Right forelimb (tissue), 1 donor: ENCODE measurements at regions not wholly inside any gene's neighbourhood (a gene's known extent, or its start where the extent isn't known, plus 50 kb on each side); places are given as distances from the start of the nearest gene placed in this dataset.
"Not testable (repeated sequence)": the region's sequence is repeated elsewhere in the genome, so short reads cannot be mapped to it uniquely, and the experiment has no call there.

Experiments used
- DNase-seq: peaks from one replicate; pipeline ENCODE4 v3.0.0-alpha.2; 2018

DNA sequence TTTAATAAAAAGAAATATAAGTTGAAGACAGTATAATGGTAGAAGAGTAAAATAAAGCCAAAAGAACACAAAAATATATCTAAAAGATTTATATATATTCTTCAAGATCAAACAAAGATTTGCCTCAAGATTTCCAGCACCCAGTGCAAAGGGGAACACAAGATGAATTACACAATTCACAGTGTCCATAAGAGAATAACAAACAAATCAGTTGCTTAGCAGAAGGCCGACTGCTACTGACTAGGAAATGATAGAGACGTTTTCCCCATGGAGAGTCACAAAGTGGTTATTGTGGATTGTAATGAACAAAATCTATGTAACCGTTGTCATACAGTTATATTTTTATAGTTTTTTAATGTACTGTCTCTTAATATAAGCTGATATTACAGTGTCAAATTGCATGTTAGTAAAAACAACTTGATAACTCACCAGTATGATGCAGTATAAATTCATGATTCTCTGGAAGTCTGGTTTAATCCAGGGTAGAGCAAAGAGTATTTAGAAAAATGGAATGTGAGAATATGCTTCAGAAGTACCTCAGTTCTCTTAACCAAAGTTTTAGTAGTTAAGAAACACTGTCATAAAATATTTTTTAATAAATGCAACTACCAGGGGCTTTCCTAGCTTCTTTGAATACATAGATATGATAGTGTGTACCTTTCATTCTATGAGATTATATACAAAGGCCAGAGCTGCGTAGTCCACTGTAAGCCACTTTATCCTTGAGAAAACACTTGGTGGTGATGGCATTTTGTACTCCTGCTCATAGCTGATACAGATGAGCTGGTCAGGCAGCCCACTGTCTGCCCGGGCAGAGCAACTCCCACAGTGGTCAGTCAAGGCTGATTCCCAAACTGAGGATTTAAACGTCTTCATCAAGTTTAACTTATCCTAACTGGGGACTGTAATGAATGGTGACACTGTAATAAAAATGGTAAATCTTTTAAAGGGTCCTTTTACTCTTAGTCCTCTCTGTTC, 180.5 kb upstream of the DTNA start:
- no peak for DNase-seq

DNA sequence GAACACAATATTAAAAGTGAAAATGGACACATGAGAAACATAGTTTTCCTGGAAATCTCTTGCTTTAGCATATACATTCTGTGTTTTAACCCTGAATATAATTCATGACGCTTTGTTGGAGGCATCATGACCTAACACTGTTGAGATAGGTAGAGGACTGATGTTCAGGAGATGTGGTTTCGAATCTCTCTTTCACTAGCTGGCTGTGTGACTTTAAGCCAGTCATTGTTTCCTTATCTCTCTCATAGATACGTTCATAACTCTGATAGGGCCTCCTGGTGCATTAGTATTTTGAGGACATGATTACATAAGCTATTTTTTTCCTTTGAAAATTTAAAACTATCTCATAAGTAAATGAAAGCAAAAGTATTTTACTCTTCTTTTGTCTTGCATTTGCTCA, 179.0 kb upstream of the DTNA start:
- DNase-seq = no peak

DNA sequence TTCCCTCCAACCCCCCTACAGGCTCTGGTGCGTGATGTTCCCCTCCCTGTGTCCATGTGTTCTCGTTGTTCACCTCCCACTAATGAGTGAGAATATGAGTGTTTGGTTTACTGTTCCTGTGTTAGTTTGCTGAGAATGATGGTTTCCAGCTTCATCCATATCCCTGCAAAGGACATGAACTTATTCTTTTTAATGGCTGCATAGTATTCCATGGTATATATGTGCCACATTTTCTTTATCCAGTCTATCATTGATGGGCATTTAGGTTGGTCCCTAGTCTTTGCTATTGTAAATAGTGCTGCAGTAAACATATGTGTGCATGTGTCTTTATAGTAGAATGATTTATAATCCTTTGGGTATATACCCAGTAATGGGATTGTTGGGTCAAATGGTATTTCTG, 175.5 kb upstream of the DTNA start:
- DNase-seq = not testable (repeated sequence)

DNA sequence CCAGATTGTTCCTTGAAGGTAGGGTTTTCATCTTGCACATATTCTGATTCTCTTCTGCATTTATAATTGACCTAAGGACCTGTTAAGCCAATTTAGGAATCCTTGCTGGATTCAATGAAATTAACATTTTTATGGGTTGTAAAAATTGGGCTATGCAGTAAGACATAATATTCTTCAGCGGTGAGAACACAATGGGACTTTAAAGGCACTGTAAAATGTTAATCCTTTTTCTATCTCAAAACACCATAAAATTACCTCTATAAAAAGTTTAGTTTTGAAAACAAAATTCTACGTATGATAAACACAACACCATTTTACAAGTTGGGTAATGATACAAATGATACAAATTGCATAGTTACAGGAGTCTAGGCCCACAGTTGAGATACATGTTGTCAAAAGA, 169.2 kb upstream of the DTNA start:
- no peak for DNase-seq

DNA sequence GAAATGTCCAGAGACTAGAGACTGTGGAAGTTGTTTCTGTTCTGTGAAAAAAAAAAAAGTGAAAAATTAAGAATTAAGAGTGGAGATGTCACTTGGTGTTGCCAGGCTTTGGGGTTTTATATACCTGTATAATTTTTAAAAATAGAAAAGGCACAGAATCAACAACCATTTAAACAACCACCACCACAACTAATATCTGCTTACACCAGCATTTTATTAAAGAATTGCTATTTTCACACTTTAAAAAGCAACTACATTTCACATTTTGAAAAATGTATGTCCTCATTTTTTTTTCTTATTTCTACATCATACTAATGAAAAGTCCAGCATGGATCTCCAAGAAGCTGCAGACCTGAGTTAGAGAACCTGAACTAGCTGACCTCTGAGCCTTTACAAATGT, 167.5 kb upstream of the DTNA start:
- no peak for DNase-seq

DNA sequence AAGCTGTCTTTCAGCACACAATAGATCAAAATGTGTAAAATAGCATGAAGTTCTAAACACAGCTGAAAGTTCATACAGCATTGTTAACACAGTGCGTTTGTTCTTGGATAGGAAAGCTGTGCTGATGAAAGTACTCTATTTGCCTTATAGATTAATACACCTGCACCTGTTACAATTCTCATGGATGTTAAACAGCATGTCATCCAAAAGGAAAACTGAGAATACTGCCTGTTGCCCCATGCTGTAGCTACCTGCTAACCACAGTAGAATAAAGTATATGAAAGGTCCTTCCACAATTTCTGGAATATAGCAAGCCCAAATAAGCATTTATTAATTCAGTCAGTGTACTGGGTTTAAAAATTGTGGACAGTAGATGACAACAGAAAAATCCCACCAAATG, 166.7 kb upstream of the DTNA start:
- no peak for DNase-seq

DNA sequence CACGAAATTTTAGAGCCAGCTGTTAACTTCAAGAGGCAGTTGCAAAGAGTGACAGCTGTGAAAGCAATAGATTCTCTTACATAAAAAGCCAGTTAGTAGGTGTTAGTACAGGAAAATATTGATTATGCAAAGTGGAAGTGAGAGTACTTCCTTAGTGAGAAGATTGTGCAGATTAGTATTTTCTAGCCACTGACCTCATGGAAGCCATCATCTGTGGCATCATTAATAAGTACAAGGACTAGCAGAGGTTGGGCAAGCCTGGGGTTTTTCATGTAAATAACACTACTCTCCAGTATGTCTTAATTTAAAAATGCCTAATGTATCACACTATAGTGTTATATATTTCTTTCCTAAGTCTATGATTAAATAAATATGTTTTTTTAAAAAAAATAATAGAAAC, 166.2 kb upstream of the DTNA start:
- no peak for DNase-seq

DNA sequence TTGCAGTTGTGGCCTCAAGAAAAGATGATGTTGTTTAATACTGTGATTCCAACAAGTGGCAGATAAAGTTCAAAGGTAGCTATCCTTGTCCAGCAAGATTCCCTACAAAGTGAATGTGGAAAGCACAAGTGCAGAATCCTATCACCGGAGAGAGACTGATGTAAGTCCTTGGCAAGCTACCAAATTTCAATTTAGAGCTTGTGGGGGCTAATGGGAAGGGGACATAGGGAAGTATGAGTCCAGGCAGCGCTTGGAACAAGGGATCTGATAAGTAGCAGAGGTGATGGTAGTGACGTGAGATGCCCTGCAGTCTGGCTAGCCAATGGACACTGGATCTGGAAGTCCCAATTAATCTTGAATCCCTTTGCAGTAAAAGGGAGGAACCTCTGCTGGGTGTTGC, 165.2 kb upstream of the DTNA start:
- DNase-seq = no peak

DNA sequence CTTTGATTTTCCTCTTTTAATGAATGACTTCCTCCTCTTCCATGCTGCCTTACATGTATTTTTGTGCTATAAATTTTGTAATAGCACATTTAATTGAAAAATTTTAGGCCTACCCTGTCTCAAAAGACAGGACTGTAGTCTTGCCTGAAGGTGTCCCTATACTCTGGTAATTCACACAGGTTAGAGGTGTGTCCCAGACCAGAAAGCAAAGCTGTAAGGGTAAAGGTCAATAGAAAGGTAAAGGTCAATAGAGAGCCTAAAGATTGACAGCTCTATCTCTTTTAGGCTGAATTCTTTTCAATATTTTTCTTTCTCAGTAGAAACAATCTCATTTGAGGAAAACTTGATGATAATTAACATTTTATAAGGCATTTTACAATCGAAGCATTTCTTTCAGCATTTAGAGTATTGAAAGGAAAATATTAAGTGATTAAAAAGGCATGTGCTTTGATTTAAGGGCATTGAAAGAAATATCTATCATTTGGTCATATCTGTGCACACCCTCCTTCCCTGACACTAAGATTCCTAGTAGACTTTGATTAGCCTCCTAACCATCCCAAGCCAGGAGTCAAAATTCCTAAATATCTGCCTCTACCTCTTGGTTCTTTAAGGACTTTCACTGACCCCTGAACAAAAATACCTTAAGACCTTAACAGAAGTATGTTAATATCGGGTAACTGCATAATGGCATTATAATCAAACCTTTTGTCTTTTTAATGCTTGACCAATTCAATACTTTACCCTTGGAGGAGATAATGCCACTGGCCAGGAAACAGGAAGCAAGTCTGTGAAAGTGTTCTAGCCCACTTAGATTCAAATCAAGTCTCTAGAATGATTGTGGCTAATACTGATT, 161.8 kb upstream of the DTNA start:
- DNase-seq = no peak

DNA sequence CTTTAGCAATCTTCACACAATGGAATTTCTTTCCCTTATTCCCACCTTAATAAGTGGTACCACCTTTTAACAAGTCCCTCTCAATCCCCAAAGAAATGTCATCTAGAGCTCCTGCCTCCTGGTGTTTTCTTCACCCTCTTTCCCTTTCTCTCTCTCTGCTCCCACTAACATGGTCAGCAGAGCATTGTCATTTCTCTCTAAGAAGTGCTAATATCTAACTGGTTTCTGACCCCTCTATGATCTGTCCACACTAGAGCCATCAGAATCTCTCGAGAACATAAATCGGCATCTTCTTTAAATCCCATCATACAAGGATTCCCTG, 161.2 kb upstream of the DTNA start:
- DNase-seq = no peak

DNA sequence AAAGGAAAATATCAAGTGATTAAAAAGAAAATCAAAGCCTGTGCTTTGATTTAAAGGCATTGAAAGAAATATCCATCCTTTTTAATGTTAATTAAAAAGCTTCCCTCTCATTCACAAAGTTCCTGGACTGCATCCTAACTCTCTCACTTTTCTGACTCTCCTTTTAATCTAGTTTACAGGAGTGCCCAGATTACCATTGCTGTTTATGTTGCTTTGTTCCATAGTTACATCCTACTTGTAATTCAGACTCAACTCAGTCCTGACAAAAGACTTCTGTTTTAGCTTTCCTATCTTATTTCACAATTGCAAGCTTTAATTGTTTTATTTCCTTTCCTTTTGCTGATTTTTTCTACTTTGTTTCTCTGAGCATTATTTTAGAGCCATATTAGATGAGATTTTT, 160.7 kb upstream of the DTNA start:
- DNase-seq = no peak

DNA sequence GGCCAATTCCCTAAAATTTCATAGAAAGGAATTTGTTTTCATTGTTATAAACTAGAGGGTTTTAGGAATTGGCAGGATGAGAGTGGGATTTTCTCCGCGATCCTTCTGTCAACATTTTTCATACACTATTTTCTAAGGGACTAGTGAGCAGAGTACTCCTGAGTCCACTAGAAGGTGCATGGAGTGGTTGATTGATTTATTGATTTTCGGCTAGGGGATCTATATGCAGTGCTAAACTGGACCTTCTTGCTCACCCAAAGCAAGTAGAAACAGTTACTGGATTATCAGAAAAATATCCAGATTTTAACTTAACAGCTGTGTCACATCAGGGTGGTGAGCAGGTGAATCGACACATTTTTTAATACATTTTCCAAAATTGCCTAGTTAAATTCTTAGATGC, 159.9 kb upstream of the DTNA start:
- DNase-seq = no peak

DNA sequence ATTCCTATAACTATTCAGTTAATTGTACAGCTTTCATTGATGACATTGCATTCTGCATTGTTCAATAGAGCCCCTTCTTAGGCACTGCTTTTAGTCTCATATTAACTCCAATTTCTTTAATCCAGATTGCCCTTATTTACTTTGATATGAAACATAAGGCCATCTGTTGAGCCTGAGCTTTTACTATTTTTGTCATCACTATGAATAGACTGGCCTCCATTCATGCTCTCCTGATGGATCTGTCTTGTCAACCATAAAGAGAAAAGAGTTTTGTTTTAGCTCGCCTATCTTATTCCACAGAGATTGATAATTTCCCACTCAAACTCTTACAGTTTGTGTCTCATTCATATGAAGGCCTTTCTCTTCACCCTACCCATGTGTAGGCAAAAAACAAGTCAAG, 159.2 kb upstream of the DTNA start:
- no peak for DNase-seq

DNA sequence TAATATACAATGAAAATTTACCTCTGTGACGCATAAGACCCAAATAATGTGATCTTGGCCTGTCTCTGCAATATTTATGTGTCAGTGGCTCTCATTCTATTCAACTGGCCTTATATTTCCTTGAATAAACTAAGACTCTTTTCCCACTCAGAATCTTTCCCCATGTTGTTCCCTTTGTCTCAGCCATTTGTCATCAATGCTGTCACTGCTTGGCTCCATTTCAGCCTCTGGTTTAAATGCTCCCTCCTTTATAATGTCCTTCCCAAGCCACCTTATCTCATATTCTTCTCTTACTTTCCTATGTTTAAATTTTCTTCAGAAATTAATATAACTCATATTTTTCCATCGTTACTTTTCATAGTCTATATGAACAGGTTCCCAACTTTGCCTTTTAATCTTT, 158.3 kb upstream of the DTNA start:
- no peak for DNase-seq

DNA sequence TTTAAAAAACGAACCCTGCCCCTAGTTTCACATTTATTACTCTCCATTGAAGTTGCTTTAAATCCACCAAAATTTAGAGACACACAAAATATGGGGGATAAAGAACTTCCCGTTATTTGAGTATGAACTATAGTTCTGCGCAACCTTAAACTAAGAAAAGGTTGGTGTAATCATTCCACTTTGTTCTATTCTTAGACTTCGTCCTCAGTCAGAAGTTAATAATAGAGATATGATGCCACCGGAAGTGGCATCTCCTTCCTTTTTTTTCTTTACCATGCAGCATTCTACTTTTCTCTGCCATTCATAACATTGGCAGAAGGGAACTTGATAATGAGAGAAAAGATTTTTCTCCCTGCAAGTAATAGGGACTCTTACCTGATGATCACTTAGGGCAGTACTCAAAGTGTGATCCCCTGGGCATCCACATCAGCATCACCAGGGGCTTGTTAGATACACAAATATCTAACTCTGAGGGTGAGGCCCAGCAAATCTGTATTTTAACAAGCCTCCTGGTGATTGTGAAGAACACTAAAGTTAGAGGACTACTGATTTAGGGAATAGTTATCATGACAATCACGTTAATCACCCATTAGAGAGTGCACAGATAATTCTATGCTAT, 147.7 kb upstream of the DTNA start:
- DNase-seq = no peak

DNA sequence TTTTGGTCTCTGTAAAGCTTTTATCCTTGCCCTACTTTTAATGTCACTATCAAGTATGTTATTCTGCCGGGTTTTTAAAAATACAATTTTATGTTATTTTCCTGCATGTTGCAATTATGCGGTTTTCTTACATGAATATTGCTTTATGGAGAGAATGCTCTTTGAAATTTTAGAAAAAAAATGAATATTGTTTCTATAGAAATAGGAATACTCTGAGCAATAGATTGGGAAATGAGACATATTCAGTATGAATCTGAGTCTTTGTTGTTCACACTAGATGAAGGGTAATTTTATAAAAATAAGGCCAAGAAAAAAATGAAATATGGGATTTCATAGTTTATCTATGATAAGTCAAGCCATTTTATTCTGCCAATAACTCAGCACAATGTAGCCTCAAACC, 142.2 kb upstream of the DTNA start:
- no peak for DNase-seq

DNA sequence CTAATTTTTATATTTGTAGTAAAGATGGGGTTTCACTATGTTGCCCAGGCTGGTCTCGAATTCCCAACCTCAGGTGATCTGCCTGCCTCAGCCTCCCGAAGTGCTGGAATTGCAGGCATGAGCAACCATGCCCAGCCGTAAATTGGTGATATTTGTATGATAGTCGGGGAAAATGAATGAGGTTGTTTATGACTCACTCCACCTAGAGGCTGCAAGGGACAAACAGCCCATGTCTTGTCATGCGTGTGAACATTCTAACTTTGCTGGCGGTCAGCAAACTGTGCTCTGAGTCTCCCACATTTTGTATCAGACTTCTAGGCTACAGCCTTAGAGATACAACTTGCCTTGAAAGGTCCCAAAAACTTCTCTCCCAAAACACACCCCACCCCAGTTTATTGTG, 133.5 kb upstream of the DTNA start:
- no peak for DNase-seq

DNA sequence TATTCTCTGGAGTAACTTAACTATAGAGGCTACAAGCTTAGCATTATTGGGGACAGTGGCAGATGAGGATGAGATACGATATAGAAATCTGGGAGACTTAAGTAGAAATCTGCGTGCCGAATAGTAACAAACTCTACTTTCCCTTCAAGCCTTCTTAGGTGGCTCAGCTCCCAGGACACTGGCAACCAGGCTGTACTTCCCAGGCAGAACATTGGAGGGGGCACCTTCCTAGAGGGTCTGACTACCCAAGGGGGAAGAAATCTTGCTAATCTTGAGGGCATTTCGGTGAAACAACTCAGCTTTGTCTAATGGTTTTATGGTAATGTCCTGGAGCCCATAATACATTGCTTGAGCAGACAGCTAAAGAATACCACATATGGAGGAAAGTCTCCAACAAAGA, 126.2 kb upstream of the DTNA start:
- no peak for DNase-seq

DNA sequence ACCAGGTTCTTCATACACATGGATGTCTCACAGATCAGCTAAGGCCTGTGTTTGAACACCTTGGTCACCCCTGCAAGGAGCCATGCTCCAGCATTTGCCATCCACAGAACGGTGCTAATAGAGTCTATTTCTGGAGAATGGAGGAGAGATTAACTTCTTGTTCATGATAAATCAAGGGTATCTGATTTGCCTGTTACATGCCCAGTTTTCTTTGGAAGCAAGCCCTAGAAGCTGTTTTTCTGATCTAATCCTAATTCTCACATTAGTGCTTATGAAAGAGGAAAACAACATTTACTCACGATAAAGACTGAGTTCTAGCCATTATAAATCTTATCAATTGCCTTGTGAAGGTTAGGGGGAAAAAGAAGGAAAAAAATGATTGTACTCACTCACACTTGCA, 119.6 kb upstream of the DTNA start:
- DNase-seq = no peak

DNA sequence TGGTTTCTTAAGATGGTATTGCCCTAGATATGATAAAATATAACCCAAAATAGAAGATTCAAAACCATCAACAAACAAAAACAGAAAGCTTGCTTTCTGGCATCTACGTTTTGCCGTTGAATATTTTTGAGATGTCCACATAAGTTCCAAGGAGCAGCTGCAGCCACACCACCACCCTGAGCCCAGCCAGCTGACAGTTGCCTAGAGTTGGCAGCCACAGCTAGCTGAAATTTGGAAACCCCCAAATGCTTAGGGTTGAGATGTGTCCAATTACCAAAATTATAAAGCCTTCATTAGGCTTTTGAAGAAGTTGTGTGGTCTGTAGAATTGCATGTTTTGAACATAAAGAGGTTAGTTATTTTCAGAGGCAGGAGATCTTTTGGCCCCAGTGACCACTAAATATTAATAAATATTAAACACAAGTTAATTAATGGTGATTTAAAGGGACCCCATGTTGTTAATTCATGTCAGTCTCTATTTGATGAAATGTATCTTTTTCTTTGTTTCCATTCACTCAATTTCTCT, 118.1 kb upstream of the DTNA start:
- no peak for DNase-seq

DNA sequence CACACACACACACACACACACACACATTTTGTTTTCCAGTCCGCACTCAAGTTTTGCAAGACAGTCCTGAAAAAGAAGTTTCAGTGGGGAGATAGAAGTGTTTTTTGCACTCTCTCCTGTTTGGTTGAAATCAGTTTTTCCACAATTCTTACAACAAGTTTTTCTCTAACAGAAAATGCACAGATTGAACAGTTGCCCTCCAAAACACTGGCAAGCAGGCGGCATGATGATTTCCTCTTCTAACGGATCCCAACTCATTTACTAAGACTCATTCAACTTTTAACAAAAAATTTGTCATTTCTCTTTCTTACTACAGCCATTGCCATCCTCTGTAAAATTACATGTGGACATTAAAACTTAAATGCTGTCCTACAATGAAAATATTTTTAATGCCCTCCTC, 117.6 kb upstream of the DTNA start:
- no peak for DNase-seq

DNA sequence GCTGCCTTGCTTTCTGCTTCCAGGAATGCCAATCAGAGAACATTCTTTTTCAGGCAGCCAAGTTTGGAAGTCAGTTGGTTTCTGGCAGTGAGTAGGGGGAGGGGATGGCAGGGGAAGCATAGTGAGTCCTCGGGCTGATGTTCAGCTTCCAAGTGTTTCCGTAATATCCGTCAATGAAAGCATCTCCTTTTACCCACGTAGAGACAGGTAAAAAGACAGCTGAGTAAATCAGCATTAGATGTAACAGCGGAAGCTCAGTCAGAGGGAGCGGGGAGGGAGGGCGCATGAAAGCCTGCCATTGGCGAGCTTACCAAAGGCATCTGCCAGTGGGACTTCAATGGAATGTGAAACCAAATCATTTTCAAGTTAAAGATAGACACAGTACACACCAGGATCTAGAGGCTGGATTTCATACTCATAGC, 117.1 kb upstream of the DTNA start:
- peak; percentile 76 for DNase-seq

DNA sequence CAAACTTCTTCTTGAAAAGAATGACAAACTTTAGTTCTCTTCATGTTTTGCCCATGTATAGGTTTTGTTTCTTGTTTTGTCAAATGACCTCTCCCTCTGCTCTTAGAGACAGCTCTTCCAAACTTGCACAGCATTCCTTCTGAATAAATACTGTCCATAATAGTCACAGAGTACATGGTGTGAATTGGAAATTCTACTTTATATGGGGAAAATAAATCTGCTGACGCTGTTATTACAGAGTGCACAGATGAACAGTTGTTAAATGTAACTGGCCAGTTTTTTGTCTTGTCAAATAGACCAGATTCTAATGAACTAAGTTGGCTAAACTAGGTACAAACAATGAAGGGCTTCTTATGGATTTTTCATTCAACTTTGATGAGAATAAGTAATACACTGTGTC, 115.8 kb upstream of the DTNA start:
- no peak for DNase-seq

DNA sequence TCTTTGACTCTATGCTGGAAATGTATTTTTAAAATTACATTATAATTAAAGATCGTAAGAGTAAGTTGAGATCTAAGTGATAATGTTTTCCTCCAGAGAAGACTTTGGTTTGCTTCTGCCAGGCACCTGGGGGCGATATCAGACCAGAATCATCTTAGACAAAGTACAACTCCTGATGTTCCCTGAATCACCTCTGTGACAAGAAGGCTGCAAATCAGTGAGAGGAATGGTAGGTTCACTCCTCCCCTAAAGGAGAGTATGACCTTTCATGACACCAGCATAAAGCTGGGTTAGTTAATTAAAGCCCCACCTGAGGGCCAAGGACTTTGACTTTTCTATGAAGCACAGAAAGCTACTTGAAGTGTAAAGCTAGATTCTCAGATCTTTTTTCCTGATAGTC, 114.4 kb upstream of the DTNA start:
- DNase-seq = no peak
